ENCODE measurements at regions not wholly inside any gene's neighbourhood (a gene's known extent, or its start where the extent isn't known, plus 50 kb on each side); places are given as distances from the start of the nearest gene placed in this dataset.

DNA sequence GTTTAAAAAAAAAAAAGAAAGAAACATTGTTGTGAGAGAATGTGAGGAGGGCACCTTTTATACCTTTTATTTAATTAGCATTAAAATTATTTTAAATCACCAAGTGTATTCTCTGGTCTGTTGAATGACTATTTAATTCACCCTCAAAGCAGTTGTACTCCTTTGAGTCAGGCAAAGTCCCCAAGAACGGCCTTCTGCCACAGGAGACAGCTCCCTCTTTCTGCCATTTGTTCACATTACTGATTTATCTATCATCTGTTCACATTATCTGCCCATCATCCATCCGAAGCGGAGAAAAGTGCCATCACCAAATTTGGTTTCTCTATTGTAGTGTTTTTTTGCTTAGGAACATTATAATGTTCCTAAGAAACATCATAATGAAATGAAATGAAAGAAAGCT, 240.7 kb upstream of the DPP10 start:
- DNase-seq (no peak), ATAC-seq (no peak)
- Mint-ChIP-seq H3K27ac (no peak overlapping the region), H3K27me3 (peaks cover 26% of the 10 kb centered on the region), H3K36me3 (ENCODE audit: low read depth) (no peaks in the 10 kb centered on the region), H3K4me1 (no peaks in the 10 kb centered on the region), H3K4me3 (no peak overlapping the region)
- H3K9me3 ChIP-seq (ENCODE audit: control insufficient read depth, low read length, poor library complexity, severe bottlenecking), result no peaks in the 10 kb centered on the region

DNA sequence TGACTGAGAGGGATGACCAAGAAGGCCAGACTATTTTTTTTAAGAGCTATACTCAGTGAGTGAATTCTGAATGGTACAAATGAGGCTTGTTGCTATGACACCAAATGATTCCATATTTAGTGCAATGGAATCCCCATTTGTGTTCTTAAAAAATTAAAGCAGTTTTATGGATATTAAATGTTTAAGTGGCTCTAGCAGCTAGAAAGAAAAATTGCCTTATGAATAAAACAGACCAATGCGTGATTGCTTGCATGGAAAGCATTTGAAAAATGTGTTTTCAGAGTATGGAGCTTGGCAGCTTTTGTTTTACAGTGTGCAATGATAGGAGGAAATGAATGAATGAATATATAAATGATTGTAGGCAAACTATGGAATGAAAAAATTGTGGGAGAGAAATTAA, 238.8 kb upstream of the DPP10 start:
- Mint-ChIP-seq H3K36me3 (ENCODE audit: low read depth) (no peaks in the 10 kb centered on the region), H3K4me1 (no peaks in the 10 kb centered on the region), H3K4me3 (no peak overlapping the region), H3K27ac (no peak overlapping the region), H3K27me3 (peaks cover 26% of the 10 kb centered on the region)
- no peak for DNase-seq
- no peak for ATAC-seq
- no peaks in the 10 kb centered on the region for H3K9me3 ChIP-seq (ENCODE audit: control insufficient read depth, low read length, poor library complexity, severe bottlenecking)

DNA sequence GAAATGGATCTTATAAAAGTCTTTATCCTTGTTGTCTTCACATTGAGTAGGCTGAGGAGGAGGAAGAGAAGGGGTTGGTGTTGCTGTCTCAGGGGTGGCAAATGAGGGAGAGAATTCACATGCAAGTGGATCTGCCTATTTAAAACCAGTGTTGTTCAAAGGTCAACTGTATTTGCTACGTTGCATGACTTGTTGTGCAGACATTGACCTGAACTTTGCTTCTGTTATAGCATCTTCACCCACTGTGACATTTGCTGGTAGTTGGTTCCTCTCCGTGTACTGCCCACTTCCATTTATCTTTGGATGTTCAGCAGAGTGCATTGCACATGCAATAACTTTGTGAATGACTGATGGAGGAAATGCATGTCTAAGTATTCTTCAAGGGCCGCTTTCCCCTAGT, 228.6 kb upstream of the DPP10 start:
- DNase-seq (no peak), ATAC-seq (no peak)
- H3K27me3 Mint-ChIP-seq, result peaks cover 45% of the 10 kb centered on the region
- H3K9me3 ChIP-seq (ENCODE audit: control insufficient read depth, low read length, poor library complexity, severe bottlenecking), result no peaks in the 10 kb centered on the region
- no peaks in the 10 kb centered on the region for H3K4me1 Mint-ChIP-seq
- no peak overlapping the region for H3K27ac Mint-ChIP-seq
- H3K36me3 Mint-ChIP-seq (ENCODE audit: low read depth), result no peaks in the 10 kb centered on the region
- H3K4me3 Mint-ChIP-seq, result no peak overlapping the region

DNA sequence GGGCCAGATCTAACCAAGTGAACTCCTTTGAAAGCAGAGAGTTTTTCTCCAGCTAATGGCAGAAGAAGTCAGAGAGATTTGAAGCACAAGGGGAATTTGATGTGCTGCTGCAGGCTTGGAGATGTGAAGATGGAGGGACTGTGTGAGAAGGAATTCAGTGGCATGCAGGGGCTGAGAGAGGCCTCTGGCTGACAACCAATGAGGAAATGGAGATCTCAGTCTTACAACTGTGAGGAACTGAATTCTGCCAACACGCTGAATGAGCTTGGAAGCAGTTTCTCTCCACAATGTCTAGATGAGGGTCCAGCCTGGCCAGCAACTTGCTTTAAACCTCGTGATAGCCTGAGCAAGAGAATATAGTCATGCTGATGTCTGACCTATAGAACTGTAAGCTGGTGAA, 224.1 kb upstream of the DPP10 start:
- H3K9me3 ChIP-seq (ENCODE audit: control insufficient read depth, low read length, poor library complexity, severe bottlenecking), result no peaks in the 10 kb centered on the region
- Mint-ChIP-seq H3K27ac (no peak overlapping the region), H3K4me3 (no peak overlapping the region), H3K36me3 (ENCODE audit: low read depth) (no peaks in the 10 kb centered on the region), H3K4me1 (no peaks in the 10 kb centered on the region), H3K27me3 (peaks cover 54% of the 10 kb centered on the region)
- no peak for ATAC-seq
- no peak for DNase-seq

DNA sequence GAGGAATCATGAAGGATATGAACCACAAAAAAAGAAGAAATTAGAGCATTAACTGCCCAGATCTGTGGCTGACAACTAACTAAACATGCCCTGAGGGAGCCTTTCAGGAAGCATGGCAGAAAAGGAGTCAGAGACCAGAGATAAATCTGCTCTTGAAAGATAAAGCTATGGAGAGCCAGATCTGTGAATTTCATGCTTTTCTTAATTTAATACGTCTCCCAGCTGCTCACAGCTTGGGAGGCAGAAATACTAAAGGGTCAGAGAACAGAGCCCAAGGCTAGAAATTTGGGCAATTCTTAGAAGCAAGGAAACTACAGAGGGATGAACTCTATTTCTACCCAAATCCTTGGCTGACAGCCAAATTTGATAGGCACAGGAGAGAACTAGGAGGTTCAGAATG, 223.0 kb upstream of the DPP10 start:
- no peaks in the 10 kb centered on the region for H3K4me1 Mint-ChIP-seq
- DNase-seq, result no peak
- no peak for ATAC-seq
- no peaks in the 10 kb centered on the region for H3K36me3 Mint-ChIP-seq (ENCODE audit: low read depth)
- no peaks in the 10 kb centered on the region for H3K9me3 ChIP-seq (ENCODE audit: control insufficient read depth, low read length, poor library complexity, severe bottlenecking)
- H3K27ac Mint-ChIP-seq, result no peak overlapping the region
- peaks cover 46% of the 10 kb centered on the region for H3K27me3 Mint-ChIP-seq
- no peak overlapping the region for H3K4me3 Mint-ChIP-seq

DNA sequence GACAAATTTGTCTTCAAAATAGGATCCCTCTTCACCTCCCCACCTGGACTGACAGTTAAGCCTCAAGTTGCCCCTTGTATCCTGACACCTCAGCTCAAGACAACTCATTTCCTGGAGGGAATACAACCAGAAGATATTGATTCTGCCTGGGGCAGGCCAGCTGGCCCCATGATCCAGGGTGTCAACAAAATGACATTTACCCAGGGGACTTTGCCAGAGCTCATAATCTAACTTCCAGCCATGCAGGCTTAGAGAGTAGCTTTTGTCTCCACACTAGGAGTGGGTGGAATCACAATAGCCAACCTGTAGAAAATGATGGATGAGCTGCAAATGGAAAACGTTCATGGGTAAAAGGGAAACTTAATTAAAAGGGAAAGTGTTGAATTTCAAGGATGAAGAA, 220.1 kb upstream of the DPP10 start:
- no peak for DNase-seq
- no peaks in the 10 kb centered on the region for H3K4me1 Mint-ChIP-seq
- no peak overlapping the region for H3K27ac Mint-ChIP-seq
- no peaks in the 10 kb centered on the region for H3K9me3 ChIP-seq (ENCODE audit: control insufficient read depth, low read length, poor library complexity, severe bottlenecking)
- H3K27me3 Mint-ChIP-seq, result peaks cover 34% of the 10 kb centered on the region
- no peaks in the 10 kb centered on the region for H3K36me3 Mint-ChIP-seq (ENCODE audit: low read depth)
- no peak for ATAC-seq
- H3K4me3 Mint-ChIP-seq, result no peak overlapping the region

DNA sequence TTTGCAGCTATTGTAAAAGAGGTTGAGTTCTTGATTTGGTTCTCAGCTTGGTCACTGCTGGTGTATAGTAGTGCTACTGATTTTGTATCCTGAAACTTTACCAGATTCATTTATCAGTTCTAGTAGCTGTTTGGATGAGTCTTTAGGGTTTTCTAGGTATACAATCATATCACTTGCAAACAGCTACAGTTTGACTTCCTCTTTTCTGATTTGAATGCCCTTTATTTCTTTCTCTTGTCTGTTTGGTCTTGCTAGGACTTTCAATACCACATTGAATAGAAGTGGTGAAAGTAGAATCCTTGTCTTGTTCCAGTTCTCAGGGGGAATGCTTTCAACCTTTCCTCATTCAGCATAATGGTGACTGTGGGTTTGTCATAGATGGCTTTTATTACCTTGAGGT, 210.5 kb upstream of the DPP10 start:
- no peaks in the 10 kb centered on the region for H3K9me3 ChIP-seq (ENCODE audit: control insufficient read depth, low read length, poor library complexity, severe bottlenecking)
- Mint-ChIP-seq H3K36me3 (ENCODE audit: low read depth) (no peaks in the 10 kb centered on the region), H3K4me3 (no peak overlapping the region), H3K4me1 (no peaks in the 10 kb centered on the region), H3K27me3 (peaks cover 21% of the 10 kb centered on the region), H3K27ac (no peak overlapping the region)
- ATAC-seq (no peak), DNase-seq (no peak)

DNA sequence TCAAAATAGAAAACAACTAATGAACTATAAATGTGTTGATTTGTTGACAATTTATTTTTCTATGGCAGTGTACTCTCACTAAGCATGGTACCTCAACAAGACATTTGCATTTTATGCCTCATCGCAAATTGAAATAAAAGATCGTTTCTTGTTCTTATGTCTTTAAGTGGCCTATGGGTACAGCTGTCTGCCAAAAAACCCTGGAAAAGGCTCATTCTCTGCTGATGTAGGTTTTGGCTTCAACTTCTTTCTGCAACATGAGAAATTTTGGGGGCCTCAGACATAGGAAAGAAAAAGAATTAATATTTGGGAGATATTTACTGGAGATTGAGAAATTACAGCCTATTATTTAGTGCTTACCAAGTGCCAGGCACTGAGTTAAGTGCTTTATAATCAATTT, 205.1 kb upstream of the DPP10 start:
- ATAC-seq, result no peak
- Mint-ChIP-seq H3K27me3 (peaks cover 21% of the 10 kb centered on the region), H3K36me3 (ENCODE audit: low read depth) (no peaks in the 10 kb centered on the region), H3K4me1 (no peaks in the 10 kb centered on the region), H3K4me3 (no peak overlapping the region), H3K27ac (no peak overlapping the region)
- DNase-seq, result no peak
- H3K9me3 ChIP-seq (ENCODE audit: control insufficient read depth, low read length, poor library complexity, severe bottlenecking), result no peaks in the 10 kb centered on the region

DNA sequence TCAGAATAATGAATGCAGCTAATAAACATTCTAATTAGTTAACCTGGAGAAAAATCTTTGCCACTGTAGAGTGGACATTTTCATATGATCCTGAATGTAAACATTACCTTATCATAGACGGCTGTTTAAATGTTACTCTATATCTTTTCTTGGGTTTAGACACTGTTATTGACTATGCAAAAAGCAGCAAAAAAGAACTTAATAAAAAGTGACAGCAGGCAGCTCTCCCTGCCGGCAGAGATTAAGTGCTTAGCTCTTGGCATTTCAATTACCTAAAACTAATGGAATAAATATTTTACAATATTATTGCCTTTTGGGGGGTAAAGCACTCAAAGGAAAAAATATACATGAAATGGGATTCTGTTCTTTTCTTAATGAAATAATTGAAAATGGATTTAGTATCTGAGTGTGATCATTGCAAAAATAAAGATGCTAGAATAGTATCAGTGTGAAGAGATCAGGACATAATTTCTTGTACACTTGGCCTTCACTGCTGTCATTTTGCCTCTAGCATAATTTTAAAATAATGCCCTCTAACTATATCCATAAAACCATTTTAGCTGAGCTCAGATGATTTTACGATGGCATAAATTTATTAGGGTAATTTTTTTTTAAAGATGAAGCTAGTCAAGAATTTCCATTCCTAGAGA, 203.4 kb upstream of the DPP10 start:
- H3K9me3 ChIP-seq (ENCODE audit: control insufficient read depth, low read length, poor library complexity, severe bottlenecking), result no peaks in the 10 kb centered on the region
- ATAC-seq (no peak), DNase-seq (no peak)
- H3K36me3 Mint-ChIP-seq (ENCODE audit: low read depth), result no peaks in the 10 kb centered on the region
- H3K4me1 Mint-ChIP-seq, result no peaks in the 10 kb centered on the region
- peaks cover 11% of the 10 kb centered on the region for H3K27me3 Mint-ChIP-seq
- H3K27ac Mint-ChIP-seq, result no peak overlapping the region
- H3K4me3 Mint-ChIP-seq, result no peak overlapping the region

DNA sequence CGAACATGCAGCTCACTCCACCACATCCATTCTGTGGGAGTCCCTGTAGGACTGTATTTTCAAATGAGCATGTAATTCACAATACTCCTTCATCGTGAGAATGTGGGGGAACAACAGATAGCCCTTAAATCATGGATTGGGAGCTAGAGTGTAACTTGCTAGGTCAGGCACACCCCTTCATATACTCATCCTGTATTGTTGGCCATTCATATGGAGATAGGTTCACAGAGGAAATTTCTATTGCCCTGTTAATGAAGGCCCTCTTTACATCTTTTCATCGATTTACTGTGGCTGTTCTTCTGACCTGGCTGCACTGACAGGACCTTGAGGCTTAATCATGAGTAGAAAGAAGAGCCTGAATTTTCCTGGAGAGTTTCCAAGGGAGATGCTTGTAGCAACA, 193.8 kb upstream of the DPP10 start:
- no peaks in the 10 kb centered on the region for H3K4me1 Mint-ChIP-seq
- H3K9me3 ChIP-seq (ENCODE audit: control insufficient read depth, low read length, poor library complexity, severe bottlenecking), result no peaks in the 10 kb centered on the region
- H3K36me3 Mint-ChIP-seq (ENCODE audit: low read depth), result no peaks in the 10 kb centered on the region
- ATAC-seq (no peak), DNase-seq (no peak)
- no peak overlapping the region for H3K27ac Mint-ChIP-seq
- H3K27me3 Mint-ChIP-seq, result peaks cover 5% of the 10 kb centered on the region
- H3K4me3 Mint-ChIP-seq, result no peak overlapping the region

DNA sequence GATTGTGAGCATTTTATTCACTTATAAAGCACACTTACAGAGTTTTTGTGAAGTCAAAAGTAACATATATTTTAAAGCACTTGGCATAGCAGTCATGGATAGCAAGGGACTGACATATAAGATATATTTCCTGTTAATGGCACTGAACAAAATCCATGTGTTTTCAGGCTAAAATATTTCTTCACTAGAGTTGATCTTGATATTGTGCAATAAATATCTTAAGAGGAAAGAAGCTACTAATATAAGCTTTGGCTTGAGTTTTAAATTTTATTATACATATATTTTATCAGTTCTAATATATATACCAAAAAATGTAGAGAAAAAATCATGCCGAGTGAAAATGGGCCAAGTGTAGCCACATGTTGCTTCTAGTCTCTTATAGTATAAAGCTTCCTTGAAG, 189.7 kb upstream of the DPP10 start:
- DNase-seq (no peak), ATAC-seq (no peak)
- no peaks in the 10 kb centered on the region for H3K9me3 ChIP-seq (ENCODE audit: control insufficient read depth, low read length, poor library complexity, severe bottlenecking)
- Mint-ChIP-seq H3K4me1 (no peaks in the 10 kb centered on the region), H3K27ac (no peak overlapping the region), H3K36me3 (ENCODE audit: low read depth) (no peaks in the 10 kb centered on the region), H3K27me3 (peaks cover 5% of the 10 kb centered on the region), H3K4me3 (no peak overlapping the region)

DNA sequence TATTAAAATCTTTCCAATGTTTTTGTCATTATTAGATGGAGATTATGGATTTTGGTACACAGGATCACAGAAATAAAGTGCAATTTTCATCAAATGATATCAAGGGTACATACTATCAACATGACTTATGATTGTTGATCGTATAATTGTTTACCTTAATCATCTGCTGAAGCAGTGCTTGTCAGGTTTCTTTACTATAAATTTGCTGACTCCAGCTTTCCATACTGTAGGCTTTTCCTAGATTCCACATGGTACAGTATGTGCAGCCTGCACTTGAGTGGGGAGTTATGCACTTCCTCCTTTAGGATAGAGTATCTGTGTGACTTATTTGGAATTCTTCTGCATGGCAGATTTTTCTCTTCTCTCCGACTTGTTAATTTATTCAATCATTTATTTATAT, 187.6 kb upstream of the DPP10 start:
- ATAC-seq (no peak), DNase-seq (no peak)
- Mint-ChIP-seq H3K4me1 (no peaks in the 10 kb centered on the region), H3K27me3 (peaks cover 5% of the 10 kb centered on the region), H3K4me3 (no peak overlapping the region), H3K27ac (no peak overlapping the region), H3K36me3 (ENCODE audit: low read depth) (no peaks in the 10 kb centered on the region)
- no peaks in the 10 kb centered on the region for H3K9me3 ChIP-seq (ENCODE audit: control insufficient read depth, low read length, poor library complexity, severe bottlenecking)

DNA sequence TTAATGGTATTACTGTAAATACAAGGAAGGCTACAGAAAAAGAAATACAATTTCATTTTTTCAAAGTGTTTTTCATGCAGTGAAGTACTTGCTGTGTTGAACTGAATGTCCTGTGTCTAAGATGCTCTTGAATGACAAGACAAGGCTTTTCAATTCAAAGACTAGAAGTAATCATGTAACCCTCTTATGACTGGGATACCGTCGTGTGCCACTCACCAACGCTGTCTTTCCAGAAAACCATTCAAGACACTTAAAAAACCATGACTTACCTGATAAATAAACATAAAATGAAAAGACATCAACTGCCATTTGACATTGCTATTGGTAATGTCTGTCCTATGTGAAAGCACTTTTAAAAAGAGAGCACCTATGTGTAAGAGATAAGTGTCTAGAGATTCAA, 183.1 kb upstream of the DPP10 start:
- Mint-ChIP-seq H3K27ac (no peak overlapping the region), H3K4me3 (no peak overlapping the region), H3K4me1 (no peaks in the 10 kb centered on the region), H3K27me3 (peaks cover 33% of the 10 kb centered on the region), H3K36me3 (ENCODE audit: low read depth) (no peaks in the 10 kb centered on the region)
- ATAC-seq, result no peak
- no peak for DNase-seq
- no peaks in the 10 kb centered on the region for H3K9me3 ChIP-seq (ENCODE audit: control insufficient read depth, low read length, poor library complexity, severe bottlenecking)

DNA sequence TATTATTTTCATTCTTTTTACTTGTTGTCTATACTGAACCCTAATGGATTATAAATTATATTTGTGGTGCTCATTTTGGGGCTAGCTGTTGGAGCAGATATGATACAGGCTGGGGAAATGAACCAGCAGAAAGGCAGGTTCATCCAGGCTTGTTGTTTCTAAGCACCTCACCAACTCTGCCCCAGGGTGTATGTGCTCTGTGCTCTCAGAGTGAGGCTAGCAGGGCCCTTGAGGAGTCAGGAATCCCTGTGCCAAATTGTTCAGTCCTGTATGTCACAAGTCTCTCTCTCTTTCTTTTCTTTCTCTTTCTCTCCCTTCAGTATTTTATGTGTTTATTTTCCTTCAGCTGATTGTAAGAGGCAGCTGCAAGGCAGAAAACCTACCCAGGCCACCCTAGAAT, 181.1 kb upstream of the DPP10 start:
- DNase-seq (no peak), ATAC-seq (no peak)
- Mint-ChIP-seq H3K27ac (peak overlapping the region; percentile 61), H3K27me3 (peaks cover 44% of the 10 kb centered on the region), H3K36me3 (ENCODE audit: low read depth) (no peaks in the 10 kb centered on the region), H3K4me1 (no peaks in the 10 kb centered on the region), H3K4me3 (no peak overlapping the region)
- H3K9me3 ChIP-seq (ENCODE audit: control insufficient read depth, low read length, poor library complexity, severe bottlenecking), result no peaks in the 10 kb centered on the region

Data from T-helper 17 cell (primary cell).